ENCODE measurements at regions not wholly inside any gene's neighbourhood (a gene's known extent, or its start where the extent isn't known, plus 50 kb on each side); places are given as distances from the start of the nearest gene placed in this dataset.

DNA sequence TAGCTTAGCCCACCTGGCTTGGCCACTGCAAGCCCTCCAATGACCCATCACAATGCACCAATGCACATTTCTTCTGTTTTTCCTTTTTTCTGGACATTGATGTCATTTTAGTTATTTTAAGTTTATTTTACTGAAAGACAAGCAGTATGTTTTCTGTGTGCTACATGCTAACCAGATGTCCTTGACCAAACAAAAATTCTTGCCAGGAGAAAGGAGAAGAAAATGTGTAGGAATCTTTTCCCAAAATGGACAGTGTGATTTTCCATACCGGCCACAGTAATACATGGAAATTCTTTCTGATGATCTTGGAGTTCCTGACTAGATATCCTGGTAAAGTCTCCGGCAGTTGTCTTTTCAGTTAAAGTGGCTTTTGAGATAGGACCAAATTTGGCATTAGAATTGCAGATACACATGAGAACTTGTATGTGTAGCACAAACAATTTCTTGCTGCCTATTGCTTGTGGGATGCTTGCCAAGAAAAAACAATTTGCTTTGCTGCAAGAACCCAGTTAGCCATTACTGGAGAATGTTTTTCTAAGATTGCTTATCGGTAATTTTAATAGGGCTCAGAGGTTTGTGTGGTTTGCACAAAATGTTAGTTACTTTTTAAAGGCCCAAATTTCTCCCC, 696.5 kb upstream of the CITED2 start:
- Histone ChIP-seq H3K27me3 (no peaks in the 10 kb centered on the region), H3K4me3 (no peak overlapping the region), H3K27ac (peak overlapping the region in 1 of 4 donors; percentile 23), H3K9me3 (no peaks in the 10 kb centered on the region), H3K36me3 (no peaks in the 10 kb centered on the region), H3K4me1 (peaks cover 0 to 13% (median 4%) of the 10 kb centered on the region in 3 donors)
- TF ChIP-seq, protein P1, sequence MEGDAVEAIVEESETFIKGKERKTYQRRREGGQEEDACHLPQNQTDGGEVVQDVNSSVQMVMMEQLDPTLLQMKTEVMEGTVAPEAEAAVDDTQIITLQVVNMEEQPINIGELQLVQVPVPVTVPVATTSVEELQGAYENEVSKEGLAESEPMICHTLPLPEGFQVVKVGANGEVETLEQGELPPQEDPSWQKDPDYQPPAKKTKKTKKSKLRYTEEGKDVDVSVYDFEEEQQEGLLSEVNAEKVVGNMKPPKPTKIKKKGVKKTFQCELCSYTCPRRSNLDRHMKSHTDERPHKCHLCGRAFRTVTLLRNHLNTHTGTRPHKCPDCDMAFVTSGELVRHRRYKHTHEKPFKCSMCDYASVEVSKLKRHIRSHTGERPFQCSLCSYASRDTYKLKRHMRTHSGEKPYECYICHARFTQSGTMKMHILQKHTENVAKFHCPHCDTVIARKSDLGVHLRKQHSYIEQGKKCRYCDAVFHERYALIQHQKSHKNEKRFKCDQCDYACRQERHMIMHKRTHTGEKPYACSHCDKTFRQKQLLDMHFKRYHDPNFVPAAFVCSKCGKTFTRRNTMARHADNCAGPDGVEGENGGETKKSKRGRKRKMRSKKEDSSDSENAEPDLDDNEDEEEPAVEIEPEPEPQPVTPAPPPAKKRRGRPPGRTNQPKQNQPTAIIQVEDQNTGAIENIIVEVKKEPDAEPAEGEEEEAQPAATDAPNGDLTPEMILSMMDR (IDR thresholded peaks at IDR 0.05): no peak
- no peak for TF ChIP-seq POLR2A (IDR thresholded peaks at IDR 0.05)
- DNase-seq: no peak
- intact Hi-C loops (cut with DNase I): no loop called here
- 60 to 66% methylated on average over 3 of the region's 3 CpGs for WGBS, 2 donors

DNA sequence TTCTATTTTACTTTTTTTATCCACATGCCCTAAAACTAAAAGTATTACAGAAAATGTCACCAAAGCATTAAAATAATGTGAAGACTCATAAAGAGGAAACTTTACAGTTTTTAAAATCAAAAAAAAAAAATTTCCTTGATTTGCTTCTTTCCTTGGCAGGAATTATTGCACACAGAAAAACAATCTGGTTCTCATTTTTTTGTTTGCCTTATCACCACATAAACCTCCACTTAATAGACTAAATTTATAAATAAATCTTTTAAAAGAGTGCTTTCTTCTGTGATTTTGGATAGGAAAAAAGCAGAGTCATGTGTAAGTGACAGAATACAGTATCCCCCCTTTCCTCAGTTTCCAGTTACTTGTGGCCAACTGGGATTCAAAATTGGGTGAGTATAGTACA, 695.1 kb upstream of the CITED2 start:
- peaks cover 0 to 13% (median 4%) of the 10 kb centered on the region in 3 donors for H3K4me1 ChIP-seq
- TF ChIP-seq, protein P1 (IDR thresholded peaks at IDR 0.05): no peak
- TF ChIP-seq POLR2A (IDR thresholded peaks at IDR 0.05): no peak

DNA sequence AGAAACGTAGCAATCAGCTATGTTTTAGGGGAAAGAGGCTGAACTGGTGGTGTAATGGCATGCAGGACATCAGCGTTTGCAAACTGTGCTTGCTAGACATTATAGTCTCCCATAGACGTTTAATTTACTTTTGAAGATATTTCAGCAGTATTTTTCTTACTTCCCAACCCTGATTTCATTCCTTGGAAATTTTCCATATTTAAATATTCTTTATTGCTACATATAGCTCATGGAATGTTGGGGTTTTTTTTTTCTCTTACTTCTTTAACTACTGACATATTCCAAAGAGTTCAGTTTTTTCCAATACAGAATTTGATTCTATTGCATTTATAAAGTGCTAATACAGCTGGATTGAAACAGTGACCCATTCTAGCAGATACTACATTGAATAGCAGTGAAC, 694.4 kb upstream of the CITED2 start:
- H3K27me3 ChIP-seq: no peaks in the 10 kb centered on the region
- no peak for DNase-seq
- TF ChIP-seq POLR2A (IDR thresholded peaks at IDR 0.05): no peak
- TF ChIP-seq, protein P1 (IDR thresholded peaks at IDR 0.05): no peak
- intact Hi-C loops (cut with DNase I): no loop called here
- H3K27ac ChIP-seq: no peak overlapping the region
- no peak overlapping the region for H3K4me3 ChIP-seq
- no peaks in the 10 kb centered on the region for H3K36me3 ChIP-seq
- H3K9me3 ChIP-seq: no peaks in the 10 kb centered on the region
- peaks cover 0 to 13% (median 4%) of the 10 kb centered on the region in 3 donors for H3K4me1 ChIP-seq
- WGBS, 2 donors: 73 to 81% methylated on average over 3 of the region's 3 CpGs

More for the DNA sequence above, 695.1 kb upstream of the CITED2 start:
- no peak overlapping the region for H3K4me3 ChIP-seq
- H3K9me3 ChIP-seq: no peaks in the 10 kb centered on the region
- intact Hi-C loops (cut with DNase I): no loop called here
- no peak overlapping the region for H3K27ac ChIP-seq
- no peak for DNase-seq
- H3K36me3 ChIP-seq: no peaks in the 10 kb centered on the region
- H3K27me3 ChIP-seq: no peaks in the 10 kb centered on the region

DNA sequence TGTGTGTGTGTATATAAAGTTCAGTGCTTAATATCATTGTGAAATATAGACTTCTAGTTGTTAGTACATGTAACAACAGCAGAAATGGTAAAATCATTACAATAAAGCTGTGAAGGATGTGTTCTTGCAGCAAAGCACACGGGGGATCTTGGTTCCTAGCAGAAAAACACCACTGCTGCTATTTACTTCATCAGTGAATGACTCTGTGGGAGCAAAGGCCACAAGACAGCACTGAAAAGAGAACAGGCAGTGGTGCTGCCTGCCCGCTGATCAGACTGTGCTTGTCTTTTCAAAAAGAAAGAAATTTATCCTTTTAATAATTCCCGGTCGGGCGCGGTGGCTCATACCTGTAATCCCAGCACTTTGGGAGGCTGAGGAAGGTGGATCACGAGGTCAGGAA, 689.9 kb upstream of the CITED2 start:
- H3K9me3 ChIP-seq: no peaks in the 10 kb centered on the region
- 74 to 92% methylated on average over 4 to 7 of the region's 7 CpGs for WGBS, 2 donors
- H3K36me3 ChIP-seq: no peaks in the 10 kb centered on the region
- peaks cover 0 to 12% (median 0%) of the 10 kb centered on the region in 3 donors for H3K4me1 ChIP-seq
- DNase-seq: no peak
- H3K27me3 ChIP-seq: no peaks in the 10 kb centered on the region
- H3K4me3 ChIP-seq: no peak overlapping the region
- no peak overlapping the region for H3K27ac ChIP-seq
- TF ChIP-seq POLR2A (IDR thresholded peaks at IDR 0.05): no peak
- TF ChIP-seq, protein P1 (IDR thresholded peaks at IDR 0.05): no peak
- intact Hi-C loops (cut with DNase I): no loop called here

DNA sequence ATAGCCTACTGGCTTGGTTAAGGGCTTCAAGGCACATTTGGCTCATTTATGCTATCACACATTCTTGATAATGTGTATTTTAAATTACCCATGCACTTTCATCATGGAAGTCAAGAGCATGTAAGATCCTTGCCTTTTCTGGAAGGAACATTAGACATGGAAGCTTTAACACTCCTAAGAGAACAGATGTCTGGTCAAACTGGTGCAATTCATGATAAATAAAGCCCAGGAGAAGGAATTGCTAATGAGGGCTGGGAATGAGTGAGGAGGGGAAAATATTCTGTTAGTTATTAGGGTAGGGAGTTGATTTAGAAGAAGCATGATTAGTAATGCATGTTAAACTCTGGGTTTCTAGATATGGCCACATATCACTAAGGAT, 688.6 kb upstream of the CITED2 start:
- Histone ChIP-seq H3K9me3 (no peaks in the 10 kb centered on the region), H3K4me3 (no peak overlapping the region), H3K4me1 (peaks cover 0 to 12% (median 0%) of the 10 kb centered on the region in 3 donors), H3K36me3 (no peaks in the 10 kb centered on the region), H3K27me3 (no peaks in the 10 kb centered on the region), H3K27ac (peak overlapping the region in 3 of 4 donors; percentile 5 to 75 (median 60))
- TF ChIP-seq, protein P1 (IDR thresholded peaks at IDR 0.05): no peak
- no peak for TF ChIP-seq POLR2A (IDR thresholded peaks at IDR 0.05)
- no peak for DNase-seq
- intact Hi-C loops (cut with DNase I): no loop called here
